ENCODE measurements at regions not wholly inside any gene's neighbourhood (a gene's known extent, or its start where the extent isn't known, plus 50 kb on each side); places are given as distances from the start of the nearest gene placed in this dataset.

GRCh38 chr7:13320333-13320732, 632.9 kb downstream of the ARL4A start:
- no peak for TF ChIP-seq CTCF (IDR thresholded peaks at IDR 0.05; ENCODE audit: low read length, missing control alignments)
- H3K4me3 ChIP-seq (replicated peaks; ENCODE audit: low read depth, low read length), result no peak overlapping the region
- DNase-seq (ENCODE audit: low read depth), result no peak

GRCh38 chr7:13321316-13321715, 633.9 kb downstream of the ARL4A start:
- TF ChIP-seq CTCF (IDR thresholded peaks at IDR 0.05; ENCODE audit: low read length, missing control alignments), result no peak
- no peak for DNase-seq (ENCODE audit: low read depth)
- no peak overlapping the region for H3K4me3 ChIP-seq (replicated peaks; ENCODE audit: low read depth, low read length)

- H3K4me3 ChIP-seq (replicated peaks; ENCODE audit: low read depth, low read length), result no peak overlapping the region
- no peak for DNase-seq (ENCODE audit: low read depth)
- no peak for TF ChIP-seq CTCF (IDR thresholded peaks at IDR 0.05; ENCODE audit: low read length, missing control alignments)
Observed at GRCh38 chr7:13322126-13322525, 634.7 kb downstream of the ARL4A start.

GRCh38 chr7:13327669-13328068, 640.2 kb downstream of the ARL4A start:
- peak; percentile 47 for DNase-seq (ENCODE audit: low read depth)
- no peak for TF ChIP-seq CTCF (IDR thresholded peaks at IDR 0.05; ENCODE audit: low read length, missing control alignments)
- no peak overlapping the region for H3K4me3 ChIP-seq (replicated peaks; ENCODE audit: low read depth, low read length)

GRCh38 chr7:13333371-13333770, 645.9 kb downstream of the ARL4A start:
- no peak overlapping the region for H3K4me3 ChIP-seq (replicated peaks; ENCODE audit: low read depth, low read length)
- TF ChIP-seq CTCF (IDR thresholded peaks at IDR 0.05; ENCODE audit: low read length, missing control alignments), result no peak
- no peak for DNase-seq (ENCODE audit: low read depth)

GRCh38 chr7:13336227-13336626, 648.8 kb downstream of the ARL4A start:
- DNase-seq (ENCODE audit: low read depth), result peak; percentile 34
- H3K4me3 ChIP-seq (replicated peaks; ENCODE audit: low read depth, low read length), result no peak overlapping the region
- TF ChIP-seq CTCF (IDR thresholded peaks at IDR 0.05; ENCODE audit: low read length, missing control alignments), result no peak

GRCh38 chr7:13352677-13353076, 636.8 kb downstream of the ETV1 start:
- no peak overlapping the region for H3K4me3 ChIP-seq (replicated peaks; ENCODE audit: low read depth, low read length)
- TF ChIP-seq CTCF (IDR thresholded peaks at IDR 0.05; ENCODE audit: low read length, missing control alignments), result no peak
- no peak for DNase-seq (ENCODE audit: low read depth)
